ENCODE measurements at regions not wholly inside any gene's neighbourhood (a gene's known extent, or its start where the extent isn't known, plus 50 kb on each side); places are given as distances from the start of the nearest gene placed in this dataset.

- DNase-seq (ENCODE audit: low spot score), result no peak
These were observed 160.4 kb downstream of the NUP35 start for GRCh38 chr2:183284606-183285005.

- no peak for DNase-seq (ENCODE audit: low spot score)
These were observed 167.2 kb downstream of the NUP35 start for GRCh38 chr2:183291436-183291835.

GRCh38 chr2:183292028-183292427 is 167.8 kb downstream of the NUP35 start:
- no peak for DNase-seq (ENCODE audit: low spot score)

GRCh38 chr2:183339311-183339710 is 215.1 kb downstream of the NUP35 start:
- DNase-seq (ENCODE audit: low spot score), result no peak

- no peak for DNase-seq (ENCODE audit: low spot score)
These were observed 216.8 kb downstream of the NUP35 start for GRCh38 chr2:183341057-183341456.

GRCh38 chr2:183347969-183348368 is 223.7 kb downstream of the NUP35 start:
- DNase-seq (ENCODE audit: low spot score), result no peak

- no peak for DNase-seq (ENCODE audit: low spot score)
These were observed 224.2 kb downstream of the NUP35 start for GRCh38 chr2:183348492-183348891.

- no peak for DNase-seq (ENCODE audit: low spot score)
These were observed 224.8 kb downstream of the NUP35 start for GRCh38 chr2:183349091-183349490.

- no peak for DNase-seq (ENCODE audit: low spot score)
These were observed 235.6 kb downstream of the NUP35 start for GRCh38 chr2:183359867-183360266.

- DNase-seq (ENCODE audit: low spot score), result no peak
These were observed 247.3 kb downstream of the NUP35 start for GRCh38 chr2:183371545-183371944.

GRCh38 chr2:183375821-183376220 is 251.6 kb downstream of the NUP35 start:
- no peak for DNase-seq (ENCODE audit: low spot score)

GRCh38 chr2:183383854-183384253 is 259.6 kb downstream of the NUP35 start:
- DNase-seq (ENCODE audit: low spot score), result no peak

- DNase-seq (ENCODE audit: low spot score), result no peak
These were observed 265.4 kb downstream of the NUP35 start for GRCh38 chr2:183389546-183390080.

GRCh38 chr2:183390109-183390508 is 265.9 kb downstream of the NUP35 start:
- no peak for DNase-seq (ENCODE audit: low spot score)

GRCh38 chr2:183404392-183404791 is 280.1 kb downstream of the NUP35 start:
- no peak for DNase-seq (ENCODE audit: low spot score)

- DNase-seq (ENCODE audit: low spot score), result no peak
These were observed 284.3 kb downstream of the NUP35 start for GRCh38 chr2:183408562-183408961.

GRCh38 chr2:183409662-183410061 is 285.4 kb downstream of the NUP35 start:
- DNase-seq (ENCODE audit: low spot score), result no peak

GRCh38 chr2:183416753-183417152 is 292.5 kb downstream of the NUP35 start:
- no peak for DNase-seq (ENCODE audit: low spot score)

GRCh38 chr2:183426825-183427224 is 302.6 kb downstream of the NUP35 start:
- no peak for DNase-seq (ENCODE audit: low spot score)

GRCh38 chr2:183427558-183427957 is 303.3 kb downstream of the NUP35 start:
- DNase-seq (ENCODE audit: low spot score), result no peak

- no peak for DNase-seq (ENCODE audit: low spot score)
These were observed 304.6 kb downstream of the NUP35 start for GRCh38 chr2:183428881-183429280.

GRCh38 chr2:183438541-183438940 is 314.3 kb downstream of the NUP35 start:
- DNase-seq (ENCODE audit: low spot score), result no peak

- DNase-seq (ENCODE audit: low spot score), result no peak
These were observed 330.8 kb downstream of the NUP35 start for GRCh38 chr2:183455056-183455455.

GRCh38 chr2:183456177-183456576 is 331.9 kb downstream of the NUP35 start:
- DNase-seq (ENCODE audit: low spot score), result no peak

GRCh38 chr2:183458460-183458859 is 334.2 kb downstream of the NUP35 start:
- DNase-seq (ENCODE audit: low spot score), result no peak
